GM18909 (cell line): ENCODE measurements at regions not wholly inside any gene's neighbourhood (a gene's known extent, or its start where the extent isn't known, plus 50 kb on each side); places are given as distances from the start of the nearest gene placed in this dataset.
A peak's percentile ranks its signal among the peaks of the same experiment; 100 is the strongest.

Experiments
- ATAC-seq: cut with Tn5 transposase; IDR thresholded peaks from one replicate; pipeline ENCODE4 v1.9.1; 2021; ENCODE audit warnings: mild to moderate bottlenecking; ENCODE audit not compliant: unreplicated experiment, poor library complexity

DNA sequence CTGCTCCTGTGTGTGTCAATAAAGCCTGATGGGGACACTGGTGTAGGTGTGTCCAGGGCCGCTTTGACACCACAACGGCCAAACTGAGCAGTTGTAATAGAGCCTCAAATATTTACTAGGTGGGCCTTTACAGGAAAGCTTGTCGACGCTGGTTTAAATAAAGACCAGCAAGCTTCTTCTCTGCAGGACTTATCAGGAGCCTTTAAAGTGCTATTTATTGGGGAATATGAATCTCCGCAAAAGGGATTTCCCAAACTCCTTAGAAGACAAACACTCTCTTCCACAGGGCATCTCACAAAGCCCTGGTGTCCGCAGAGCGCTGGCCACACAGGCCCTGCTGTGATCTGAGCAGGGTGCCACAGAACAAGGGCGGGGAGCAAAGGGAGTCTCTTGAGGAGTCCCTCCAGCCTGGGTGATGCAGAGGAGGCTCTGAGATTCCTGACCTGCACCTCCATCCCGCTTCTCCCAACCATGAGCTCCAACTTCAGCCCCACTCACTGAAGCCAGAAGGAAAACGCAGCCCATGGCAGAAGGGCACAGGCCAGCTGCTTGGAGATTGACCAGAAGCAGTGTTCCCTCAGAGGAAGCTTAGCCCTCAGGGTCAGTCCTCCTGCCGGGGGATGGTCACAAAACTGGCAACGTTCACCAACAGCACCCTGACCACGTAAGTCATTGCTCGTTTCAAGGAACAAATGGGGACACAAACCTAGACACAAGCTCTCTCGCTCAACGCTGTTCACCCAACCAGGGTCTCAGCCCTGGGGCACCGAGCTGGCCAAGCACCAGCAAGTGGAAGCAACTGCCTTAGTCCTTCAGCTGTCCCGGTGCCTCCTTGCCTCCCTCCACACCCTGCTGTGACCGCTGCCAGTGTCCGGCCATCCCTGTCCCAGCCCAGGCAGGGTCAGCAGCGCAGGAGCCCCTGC is 129.5 kb downstream of the OAT start:
- no peak for ATAC-seq

DNA sequence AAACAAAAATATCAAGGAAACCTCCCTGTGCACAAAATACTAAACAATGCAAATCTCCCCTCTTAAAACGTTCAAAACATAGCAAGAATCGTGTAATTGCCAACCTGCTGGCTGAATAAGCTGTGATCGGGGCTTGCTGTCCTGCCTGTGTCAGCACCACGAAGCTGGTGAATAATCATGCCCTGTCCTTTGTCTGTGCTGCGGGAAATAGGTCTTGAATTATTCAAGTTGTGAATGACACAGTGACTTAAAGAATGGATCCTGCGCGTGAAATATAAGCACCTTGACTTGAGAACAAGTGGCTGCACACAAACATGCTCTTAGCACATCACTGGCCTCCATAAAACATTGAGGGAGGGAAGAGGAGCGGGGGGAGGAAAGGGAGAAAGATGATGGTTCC is 130.2 kb downstream of the OAT start:
- no peak for ATAC-seq

DNA sequence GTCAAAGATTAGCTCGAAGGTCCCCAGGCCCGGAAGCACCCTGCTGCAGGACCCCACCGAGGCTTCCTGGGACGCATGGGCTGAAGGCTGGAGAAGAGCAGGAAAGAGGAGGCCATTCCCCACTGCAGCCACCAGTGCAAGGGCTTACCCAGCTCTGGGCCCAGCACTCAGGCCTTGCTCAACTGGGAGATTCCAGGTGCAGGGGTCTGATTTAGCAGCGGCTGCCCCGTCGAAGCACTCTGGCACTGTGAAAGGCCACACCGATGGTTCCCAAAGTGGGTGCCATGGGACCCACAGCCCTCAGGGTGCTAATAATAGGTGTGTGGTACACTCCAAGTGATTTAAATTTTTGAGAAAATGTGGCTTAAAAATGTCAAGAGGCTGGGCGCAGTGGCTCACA is 130.9 kb downstream of the OAT start:
- ATAC-seq: no peak

DNA sequence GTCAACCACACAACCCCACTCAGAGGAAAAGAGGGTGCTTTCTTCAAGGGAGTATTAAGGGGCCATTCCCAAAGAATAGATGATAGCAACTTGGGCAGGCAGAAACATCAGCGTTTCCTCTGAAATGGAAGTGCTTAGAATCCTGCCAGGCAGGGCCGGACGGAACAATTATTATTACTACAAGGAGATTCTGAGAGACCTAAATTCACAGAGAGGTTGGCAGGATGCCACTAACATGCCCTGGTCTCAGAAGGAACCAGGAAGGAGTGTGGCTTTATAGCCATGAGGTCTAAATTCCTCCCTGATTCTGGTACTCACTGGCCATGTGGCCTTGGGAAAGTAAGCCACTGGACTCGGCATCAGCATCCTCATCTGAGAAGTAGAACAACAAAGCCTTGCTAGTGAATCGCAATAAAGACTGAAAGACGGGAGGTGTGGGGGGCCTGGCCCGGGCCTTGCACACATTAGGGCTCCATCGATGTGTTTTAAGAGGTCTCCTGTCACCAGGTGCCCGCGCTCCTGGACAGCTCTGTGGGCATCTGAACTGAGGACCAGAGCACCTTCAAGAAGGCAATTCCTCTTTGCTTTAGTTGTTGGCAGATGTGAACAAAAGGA is 131.5 kb downstream of the OAT start:
- ATAC-seq: no peak

DNA sequence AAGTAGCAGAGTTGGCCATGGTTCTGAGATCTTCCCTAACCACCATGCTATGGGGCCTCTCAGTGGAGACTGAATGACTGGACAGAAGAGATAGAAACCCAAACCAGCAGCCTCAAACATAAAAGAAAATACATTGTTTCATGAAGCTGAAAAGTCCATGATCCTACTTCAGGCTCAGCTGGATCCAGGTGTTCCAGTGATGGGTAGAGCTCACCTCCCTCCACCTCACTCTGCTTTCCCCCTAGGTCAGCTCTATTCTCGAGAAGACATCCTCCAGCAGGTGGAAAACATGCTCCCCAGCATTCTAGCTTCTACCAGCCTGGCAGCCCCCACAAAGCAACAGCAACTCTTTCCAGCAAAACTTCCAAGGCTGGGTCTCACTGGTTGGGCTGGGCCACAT is 132.1 kb downstream of the OAT start:
- no peak for ATAC-seq

DNA sequence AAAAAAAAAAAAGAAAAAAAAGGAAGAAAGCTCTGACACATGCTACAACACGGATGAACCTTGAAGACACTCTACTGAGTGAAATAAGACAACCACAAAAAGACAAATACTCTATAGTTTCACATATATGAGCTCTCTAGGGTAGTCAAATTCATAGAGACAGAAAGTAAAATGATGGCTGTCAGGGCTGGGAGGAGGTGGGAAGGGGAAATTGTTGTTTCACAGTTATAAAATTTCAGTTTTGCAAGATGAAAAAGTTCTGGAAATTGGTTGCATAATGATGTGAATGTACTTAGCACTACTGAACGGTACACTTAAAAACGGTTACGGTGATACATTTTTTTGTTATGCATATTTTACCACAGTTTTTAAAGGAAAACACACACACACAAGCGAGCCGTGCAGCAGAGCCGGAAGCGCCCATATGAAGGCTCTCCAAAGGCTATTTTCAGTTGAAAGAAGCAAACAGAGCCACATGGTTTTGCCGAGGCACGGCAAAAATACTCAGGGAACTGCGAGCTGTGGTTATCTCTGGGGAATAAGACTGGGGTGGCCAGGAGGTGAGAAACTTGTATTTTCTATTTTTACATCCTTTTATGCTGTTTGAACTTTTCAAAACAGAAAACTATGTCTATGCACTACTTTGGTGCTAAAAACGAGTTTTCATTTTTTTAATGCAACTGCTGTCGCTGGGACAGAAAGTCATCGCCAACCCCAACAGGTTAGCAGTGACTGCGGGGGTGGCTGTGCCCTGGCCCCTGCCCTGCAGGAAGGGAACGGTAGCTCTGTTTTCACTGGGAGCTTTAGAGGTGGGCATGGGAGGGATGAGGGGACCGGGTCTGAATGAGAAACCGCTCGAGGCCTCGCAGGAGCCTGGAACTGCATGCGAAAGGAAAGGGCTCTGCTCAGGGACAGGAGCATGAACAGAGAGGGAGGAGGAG is 132.9 kb downstream of the OAT start:
- ATAC-seq: peak; percentile 71

DNA sequence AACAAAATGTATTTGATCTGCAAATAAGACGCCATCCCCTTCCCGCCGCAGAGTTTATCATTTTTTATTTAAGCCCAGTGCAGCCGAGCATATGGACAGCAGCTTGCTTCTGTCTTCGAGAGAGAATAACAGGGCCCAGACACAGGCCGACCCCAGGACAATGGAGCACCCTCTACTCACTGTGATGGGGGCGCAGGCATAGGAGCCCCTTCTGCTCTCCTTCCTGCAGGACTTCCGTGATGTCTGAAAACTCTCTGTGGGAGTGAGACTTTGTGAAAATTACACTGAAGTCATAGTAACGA is 134.8 kb downstream of the OAT start:
- no peak for ATAC-seq

DNA sequence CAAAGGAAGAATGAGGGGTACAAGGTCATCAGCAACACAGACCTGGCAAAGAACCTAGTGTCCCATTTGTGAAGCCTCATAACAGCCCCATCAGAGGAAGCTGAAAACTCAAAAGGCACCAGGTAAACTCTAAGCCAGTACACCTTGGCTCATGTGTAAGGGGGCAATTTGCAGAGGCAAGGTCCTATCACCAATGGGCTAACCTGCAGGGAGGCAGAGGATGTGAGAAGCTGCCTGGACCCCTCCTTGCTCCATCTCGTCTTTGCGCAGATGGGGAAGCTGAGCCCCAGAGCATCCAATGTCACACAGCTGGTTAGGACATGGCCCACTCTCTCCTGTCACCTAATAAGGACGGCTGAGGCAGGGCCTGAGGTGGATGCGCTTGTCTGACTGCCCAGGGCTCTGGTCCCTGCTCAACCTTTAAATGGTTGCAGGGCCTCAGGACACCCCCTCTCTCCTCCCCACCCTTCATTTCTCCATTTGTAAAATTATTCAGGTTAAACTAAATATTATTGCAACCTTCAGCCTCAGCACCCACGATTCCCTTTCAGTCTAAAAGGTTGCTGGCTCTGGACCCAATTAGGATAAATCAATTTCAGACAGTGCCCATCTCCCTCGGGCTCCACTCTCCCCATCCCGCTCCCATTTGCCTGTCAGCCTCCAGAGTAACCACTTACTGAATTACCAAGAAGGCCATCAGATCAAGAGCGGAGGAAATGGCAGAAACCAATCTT is 135.3 kb downstream of the OAT start:
- ATAC-seq: no peak

DNA sequence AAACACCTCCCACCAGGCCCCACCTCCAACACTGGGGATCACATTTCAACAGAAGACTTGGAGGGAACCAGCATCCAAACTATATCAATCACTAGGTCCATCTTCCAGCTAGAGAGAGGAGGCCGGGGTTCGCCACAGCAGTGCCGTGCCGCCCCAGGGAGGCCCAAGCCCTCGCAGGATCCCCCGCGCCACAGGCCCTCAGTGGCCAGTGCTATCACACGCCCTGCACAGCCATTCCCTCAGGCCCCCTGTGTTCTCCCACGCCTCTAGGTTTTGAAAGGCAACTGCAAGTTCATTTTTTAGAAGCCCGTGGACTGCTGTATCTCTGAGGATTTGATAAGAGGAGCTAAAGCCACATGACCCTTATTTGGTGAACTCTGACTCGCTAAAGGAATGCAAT is 136.4 kb downstream of the OAT start:
- no peak for ATAC-seq

DNA sequence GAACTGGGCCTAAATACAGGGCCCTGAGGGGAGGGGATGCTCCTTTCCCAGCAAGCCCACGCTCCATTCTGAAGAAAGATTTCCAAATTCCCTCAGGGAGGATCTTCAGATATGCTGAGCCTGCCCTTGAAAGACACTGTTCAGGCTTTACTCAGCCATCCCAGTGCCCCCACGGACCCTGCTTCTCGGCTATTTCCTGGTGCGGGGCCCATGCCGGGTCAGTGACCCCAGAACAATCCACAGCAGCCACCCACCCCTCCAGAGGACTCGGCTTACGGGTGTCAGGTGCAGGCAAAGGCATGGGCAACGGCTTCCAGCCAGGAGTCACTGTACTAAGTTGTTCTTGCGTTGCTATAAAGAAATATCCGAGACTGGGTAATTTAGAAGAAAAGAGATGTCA is 137.1 kb downstream of the OAT start:
- no peak for ATAC-seq

DNA sequence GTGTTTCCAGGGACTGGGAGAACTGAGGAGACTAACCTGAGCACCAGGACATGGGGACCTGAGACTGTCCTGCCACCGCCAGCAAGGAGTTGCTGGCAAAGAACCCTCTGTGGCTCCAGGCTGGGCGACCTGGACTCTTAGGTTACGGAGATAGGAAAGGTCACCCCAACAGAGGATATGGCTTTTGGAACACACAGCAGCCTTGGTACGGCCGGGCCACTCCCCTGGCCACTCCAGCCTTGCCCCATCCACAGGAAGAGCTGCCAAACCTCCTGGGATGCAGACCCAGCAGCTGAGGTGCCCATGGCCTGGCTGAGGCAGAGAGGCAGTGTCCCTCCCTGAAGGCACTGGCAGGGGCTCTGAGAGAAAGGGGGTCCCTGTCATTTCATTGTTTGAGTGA is 137.8 kb downstream of the OAT start:
- ATAC-seq: no peak

DNA sequence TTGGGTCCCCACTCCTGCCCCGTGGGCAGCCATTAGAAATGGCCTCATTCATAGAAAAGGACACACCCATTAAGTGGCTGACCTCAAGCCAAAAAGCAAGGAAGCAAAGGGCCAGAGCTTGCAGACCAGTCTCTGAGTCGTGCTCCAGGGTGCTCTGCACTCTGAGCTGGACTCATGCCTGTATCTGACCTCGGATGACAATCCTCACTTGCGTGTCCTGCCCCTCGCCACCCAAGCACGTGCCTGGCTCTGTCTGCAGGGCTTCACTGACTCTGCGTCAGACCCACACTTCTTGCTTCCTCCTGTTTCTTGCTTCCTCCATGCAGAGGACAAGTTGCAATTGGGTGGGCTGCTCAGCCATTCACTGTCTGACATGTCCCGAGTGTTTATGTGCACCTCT is 138.8 kb downstream of the OAT start:
- ATAC-seq: no peak

DNA sequence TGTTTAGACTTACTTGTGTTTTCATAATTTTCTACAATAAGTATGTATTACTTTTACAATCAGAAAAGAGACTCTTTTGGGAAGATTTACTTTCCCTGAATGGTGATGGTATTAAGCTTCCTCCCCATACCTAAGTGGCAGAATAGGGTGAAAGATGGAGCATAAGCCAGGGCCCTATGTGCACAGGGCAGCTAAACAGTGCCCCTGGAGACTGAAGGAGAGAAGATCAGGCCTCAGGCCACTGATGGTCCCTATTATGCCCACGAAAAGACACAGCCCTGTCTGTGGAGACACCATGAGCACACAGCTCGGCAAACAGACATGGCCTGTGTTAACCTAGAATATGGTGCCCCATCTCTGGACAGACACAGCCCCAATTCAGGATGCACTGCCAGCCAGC is 139.4 kb downstream of the OAT start:
- no peak for ATAC-seq

DNA sequence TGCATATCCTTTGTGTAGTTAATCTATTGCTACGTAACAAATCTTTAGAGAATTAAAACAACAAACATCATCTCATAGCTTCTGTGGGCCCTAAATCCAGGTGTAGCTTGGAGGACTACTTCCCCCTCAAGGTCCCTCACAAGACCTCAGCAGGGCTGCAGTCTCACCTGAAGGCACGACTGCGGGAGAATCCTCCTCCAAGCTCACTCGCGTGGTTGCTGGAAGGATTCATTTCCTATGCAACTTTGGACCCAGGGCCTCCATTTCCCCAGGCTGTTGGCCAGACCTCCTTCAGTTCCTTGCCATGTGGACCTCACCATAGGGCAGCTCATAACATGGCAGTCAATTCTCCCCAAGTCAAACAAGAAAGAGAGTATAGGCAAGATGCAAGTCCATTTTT is 140.4 kb downstream of the OAT start:
- no peak for ATAC-seq

DNA sequence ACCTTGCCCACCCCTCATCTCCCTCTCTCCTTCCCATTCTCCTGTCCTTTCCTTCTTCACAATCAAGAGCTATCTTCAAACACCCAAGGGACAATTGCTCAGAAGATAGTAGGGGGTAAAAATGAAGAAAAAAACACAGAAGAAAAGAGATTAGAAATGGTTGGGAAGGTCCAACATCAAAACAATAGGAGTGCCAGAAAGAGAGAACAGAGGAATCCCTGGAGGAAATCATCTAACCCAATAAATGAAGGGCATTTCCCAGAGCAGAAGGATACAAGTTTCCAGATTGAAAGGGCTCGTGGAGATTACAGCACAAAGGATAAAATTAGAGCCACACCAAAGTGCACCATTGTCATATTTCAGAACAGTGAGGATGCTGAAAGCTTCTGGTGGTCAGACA is 145.6 kb downstream of the OAT start:
- ATAC-seq: no peak

DNA sequence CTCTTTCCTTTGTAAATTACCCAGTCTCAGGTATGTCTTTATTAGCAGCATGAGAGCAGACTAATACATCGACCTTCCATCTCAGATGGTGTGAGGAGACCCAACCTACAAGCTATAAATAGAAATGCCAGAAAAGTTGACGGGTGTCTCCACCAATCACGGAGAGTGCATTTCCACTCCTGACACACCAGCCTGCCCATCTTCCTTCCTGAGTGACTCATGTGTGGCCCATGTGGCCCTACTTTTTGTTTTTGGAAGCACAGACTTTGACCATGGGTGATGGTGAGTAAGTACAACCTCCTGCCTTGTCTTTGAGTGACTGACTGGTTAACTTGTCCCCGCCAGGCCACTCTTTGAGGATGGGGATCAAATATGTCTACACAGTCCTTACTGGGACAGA is 147.0 kb downstream of the OAT start:
- ATAC-seq: no peak

DNA sequence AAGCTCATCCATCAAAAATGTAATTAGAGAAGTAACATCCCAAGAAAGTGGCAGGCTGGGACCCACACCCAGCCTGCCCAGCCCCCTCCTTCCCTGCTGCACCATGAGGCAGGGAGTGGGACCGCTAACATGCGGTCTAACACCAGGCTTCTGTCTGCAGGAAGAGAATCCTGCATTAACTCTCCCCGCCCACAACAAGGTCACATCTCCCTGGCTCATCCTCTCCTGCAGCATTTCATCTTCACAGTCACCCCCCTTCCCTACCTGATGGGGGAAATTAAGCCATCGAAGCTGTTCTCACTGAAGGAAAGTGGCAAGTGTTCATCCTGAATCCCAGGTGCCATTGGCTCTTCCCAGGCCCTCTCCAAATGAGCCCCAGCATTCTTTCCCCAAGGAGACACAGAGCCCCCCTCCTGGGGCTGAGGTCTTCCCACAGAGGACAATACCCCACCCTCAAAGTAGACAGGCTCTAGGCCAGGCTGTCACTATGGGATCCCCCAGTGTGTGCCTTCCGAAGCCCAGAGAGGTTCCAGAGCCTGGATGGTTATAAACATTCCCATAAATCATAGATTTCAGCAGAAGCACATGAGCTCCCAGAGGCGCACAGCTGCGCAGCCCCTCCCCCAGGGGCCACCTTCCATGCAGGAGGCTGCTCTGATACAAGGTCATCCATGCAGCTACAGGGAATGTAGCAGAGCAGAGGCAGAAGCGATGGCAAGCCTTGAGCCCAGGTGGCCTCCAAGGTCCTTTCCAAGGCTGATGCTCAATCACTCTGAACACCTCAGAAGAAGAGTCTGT is 148.0 kb downstream of the OAT start:
- ATAC-seq: no peak

DNA sequence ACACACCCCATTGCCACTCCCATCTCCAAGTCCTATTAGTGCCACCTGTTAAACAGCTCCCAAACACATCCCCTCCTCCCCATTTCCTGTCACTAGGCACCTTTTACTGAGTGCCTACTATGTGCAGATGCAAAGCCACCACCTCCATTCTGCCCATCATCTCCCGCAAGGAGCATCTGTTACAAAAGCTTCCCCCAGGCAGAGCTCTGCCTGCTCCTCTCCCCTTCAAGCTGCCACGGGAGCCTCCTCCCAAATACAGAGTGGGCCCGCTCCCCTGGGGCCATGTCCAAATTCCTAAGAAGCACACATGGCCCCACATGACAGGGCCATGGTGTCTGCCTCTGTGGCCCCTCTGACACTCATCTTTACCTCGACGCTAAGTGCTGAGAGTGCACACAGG is 149.7 kb downstream of the OAT start:
- no peak for ATAC-seq

DNA sequence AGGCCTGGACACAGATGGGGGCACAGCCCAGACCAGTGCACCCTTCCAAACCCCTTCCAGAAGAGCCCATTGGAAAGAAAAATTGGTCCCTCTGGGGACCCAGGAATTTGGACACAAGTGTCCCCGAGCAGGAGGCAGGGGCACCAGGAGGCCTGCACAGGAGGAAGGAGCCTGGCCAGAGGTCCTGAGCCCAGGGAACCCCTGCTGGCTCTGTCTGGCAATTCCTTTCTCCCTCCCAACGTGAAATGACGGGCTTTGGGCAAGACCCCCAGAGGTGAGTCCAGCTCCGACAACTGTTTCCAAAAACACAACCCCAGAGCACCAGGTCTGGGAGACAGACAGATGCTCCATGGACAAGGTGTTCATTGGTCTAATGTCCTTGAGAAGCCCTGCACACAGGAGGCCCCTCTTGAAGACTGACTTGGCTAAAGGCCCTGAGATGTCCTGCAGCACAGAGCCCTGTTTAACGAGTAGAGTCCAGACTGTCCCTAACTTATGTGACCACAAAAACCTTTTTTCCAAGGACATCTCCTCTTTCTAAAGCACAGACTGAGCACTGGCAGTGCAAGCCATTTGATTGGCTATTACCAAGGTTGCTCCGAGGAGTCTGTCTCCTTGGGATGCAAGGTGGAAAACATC is 150.7 kb downstream of the OAT start:
- ATAC-seq: no peak
